Myocyte (in vitro differentiated cells): ENCODE measurements at regions not wholly inside any gene's neighbourhood (a gene's known extent, or its start where the extent isn't known, plus 50 kb on each side); places are given as distances from the start of the nearest gene placed in this dataset.
A peak's percentile ranks its signal among the peaks of the same experiment; 100 is the strongest.

Experiments
- DNase-seq: peaks from one replicate; pipeline ENCODE4 v3.0.0-alpha.2; 2012; ENCODE audit warnings: low read depth

DNA sequence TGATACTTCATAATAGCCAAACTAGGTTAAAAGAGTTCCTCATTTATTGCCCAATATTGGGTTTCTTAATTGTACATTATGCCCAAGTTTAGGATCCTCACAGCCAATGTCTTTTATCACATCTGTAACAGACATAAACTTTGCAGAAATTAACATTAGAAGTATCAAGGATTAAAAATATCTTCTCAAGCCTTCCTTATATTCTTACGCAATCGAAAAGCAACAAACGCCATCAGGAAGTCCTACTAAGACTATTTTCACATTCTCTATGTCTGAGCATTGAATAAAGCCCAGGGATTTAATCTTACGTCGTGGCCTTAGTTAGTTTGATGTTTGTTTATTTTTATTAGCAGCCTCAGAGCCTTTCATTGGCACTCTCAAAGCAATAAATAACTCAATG is 1660.4 kb upstream of the MIR17HG start:
- no peak for DNase-seq

DNA sequence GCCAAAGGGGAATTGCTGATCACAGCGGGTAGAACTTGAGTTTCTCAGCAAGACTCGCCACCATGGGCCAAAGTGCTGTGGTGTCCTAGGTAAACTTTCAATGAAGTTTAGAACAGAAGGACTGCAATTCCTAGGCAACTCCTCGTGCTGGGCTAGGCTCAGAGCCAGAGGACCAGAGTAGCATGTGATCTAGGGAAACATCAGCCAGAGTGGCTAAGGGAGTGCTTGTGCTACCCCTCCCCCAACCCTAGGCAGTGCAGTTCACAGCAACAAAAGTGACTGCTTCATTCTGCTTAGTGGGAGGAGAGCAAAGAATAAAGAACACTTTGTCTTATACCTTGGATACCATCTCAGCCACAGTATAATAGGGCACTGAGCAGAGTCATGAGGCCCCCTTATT is 1658.6 kb upstream of the MIR17HG start:
- DNase-seq, result no peak

DNA sequence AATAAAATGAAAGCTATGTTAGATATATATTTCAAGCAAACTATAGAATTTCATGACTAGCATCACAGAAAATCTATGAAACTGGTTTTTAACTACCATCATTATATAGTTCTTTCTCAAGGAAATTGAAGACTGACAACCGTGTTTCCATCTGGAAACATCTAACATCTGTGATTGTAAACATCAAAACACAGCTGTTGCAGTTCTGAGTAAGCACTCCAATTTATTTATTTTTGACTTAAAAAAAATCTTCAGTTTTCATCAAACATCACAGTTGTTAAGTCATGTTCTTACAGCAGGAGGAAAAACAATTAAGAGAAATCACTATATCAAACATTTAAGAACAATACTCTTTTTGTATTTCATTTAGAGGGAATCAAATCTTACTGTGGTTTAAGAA is 1653.0 kb upstream of the MIR17HG start:
- no peak for DNase-seq

DNA sequence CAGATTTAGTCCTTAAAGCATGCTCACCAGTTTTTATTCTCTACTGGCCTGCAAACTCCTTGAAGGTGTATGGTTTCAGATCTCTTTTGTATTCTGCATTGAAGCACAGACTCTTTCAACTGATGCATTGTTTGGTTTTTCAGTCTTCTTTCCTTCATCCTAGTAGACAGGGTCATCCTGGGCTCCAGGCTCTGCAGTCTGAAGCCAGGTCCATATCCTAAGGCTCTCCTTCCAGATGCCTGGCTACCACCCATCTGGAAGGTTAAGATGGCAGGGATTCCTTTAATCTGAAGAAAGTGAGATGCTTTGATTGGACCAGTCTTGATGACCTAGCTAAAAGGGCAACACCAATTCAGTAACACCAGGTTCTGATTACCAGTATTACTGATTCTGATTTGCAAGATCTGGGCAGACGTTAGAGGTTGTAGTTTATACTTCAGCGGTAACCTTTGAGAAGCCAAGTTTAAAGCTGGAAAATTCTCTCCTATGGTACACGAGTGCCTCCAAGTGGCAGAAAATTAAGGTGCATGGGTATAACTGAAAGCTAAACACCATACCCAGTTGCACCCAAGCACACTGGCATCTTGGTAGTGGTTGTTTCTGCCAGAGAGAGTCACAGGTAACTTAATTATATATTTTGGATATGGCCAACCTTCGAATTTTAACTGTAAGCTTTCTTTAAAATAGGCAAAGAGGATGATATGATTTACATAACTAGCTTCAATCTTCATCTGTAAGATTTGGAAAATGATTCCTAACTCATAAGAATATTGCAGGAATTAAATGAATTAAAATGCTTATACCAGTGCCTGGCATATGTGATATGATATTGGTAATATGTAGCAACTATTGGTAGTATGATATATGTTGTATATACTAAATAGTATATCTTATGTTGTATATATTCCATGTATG is 1651.9 kb upstream of the MIR17HG start:
- DNase-seq, result peak; percentile 55

DNA sequence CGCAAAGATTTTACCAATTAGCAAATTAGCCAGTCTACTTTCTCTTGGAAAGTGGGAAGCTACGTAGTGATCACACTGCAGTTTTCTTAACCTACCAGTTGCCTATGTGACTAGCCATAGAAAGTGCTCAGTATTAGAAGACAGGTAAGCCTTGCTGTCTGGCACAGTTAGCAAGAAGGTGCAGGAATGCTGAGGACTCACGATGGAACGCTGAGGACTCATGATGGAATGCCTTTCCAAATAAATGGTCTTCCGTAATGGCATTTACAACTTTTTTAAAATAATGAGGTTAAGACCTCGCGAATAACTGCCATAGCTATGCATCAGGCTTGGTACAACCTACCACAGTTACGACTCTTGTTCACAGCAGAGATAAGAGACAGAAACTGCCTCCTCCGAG is 1645.6 kb upstream of the MIR17HG start:
- DNase-seq, result no peak

DNA sequence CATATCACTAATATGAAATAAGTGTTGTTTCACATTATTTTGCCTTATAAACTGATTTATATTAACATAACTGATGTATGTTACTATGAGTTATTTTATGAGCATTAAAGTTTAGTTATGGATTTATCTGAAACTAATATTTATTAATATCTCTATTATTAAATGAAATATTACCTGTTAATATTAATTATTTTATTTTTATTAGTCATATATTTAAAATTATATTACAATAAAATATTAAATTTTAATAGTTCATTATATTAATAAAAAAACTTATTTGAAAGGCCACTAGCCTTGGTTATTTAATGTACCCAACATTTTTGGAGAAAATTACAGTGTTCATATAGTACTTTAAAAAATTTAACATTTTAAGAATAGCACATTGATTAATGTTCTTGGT is 1643.4 kb upstream of the MIR17HG start:
- DNase-seq, result no peak

DNA sequence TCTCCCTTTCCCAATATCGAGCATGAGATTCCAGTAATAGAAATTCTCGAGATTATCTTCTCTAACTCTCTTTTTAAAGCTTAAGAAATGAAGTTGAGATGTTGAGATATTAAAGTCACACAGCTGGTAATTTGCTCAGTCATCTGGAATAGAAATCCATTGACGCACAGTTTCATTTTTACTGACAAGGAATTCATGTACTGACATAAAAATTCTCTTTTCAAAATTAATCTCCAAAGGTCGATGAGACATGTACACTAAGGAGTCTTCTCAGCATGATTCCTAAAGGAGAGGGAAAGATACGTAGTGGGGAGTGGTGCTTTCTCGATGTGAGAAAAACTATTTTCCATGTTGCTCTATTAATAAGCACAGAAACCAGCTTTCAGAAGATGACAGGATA is 1639.5 kb upstream of the MIR17HG start:
- no peak for DNase-seq

DNA sequence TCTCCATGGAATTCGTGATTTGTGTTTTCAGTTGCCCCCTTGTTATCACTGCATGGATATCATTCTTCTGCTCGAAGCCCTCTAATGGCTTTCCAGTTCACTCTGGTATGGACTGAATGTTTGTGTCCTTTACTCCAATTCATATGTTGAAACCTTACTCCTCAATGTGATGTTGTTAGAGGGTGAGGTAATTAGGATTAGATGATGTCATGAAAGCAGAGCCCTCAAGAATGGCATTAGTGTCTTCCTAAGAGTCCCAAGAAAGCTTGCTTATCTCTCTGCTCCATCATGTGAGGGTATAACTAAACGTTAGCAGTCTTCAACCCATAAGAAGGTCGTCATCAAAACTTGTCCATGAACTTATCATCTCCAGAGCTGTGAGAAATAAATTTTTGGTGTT is 1626.3 kb upstream of the MIR17HG start:
- no peak for DNase-seq

DNA sequence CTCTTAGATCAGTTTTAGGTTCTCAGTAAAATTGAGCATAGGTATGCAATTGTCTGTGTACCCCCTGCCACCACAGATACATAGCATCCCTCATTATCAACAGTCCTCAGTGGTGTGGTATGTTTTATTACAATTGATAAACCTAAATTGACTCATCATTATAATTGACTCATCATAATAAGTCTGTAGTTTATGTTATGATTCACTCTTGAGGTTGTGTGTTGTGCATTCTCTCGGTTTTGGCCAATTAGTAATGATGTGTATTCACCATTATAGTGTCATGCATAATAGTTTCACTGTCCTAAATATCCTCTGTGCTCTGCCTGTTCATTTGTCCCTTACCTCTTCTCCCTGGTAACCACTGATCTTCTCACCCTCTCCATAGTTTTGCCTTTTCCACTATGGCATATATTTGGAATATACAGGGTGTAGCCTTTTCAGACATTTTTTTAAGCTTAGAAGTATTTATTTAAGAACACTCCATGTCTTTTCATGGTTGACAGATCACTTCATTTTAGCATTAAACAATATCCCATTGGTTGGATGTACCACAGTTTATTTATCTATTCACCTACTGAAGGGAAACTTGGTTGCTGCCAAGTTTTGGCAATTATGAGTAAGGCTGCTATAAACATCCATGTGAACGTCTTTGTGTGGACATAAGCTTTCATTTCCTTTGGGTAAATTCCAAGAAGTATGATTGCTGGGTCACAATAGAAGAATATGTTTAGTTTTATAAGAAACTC is 1620.6 kb upstream of the MIR17HG start:
- DNase-seq, result no peak

DNA sequence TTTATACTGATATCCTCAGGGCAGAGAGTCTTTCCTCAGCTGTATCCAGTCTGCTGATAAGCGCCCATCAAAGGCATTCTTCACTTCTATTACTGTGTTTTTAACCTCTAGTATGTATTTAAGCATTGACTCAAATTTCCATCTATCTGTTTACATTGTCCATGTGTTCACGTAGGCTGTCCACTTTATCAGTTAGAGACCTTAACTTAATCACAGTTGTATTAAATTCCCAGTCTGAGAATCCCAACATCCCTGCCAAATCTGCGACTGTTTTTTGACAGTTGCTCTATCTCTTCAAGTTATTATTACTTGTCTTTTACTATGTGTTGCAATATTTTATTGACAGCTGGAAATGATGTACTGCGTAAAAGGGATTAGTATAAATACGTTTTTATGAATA is 1613.7 kb upstream of the MIR17HG start:
- DNase-seq, result no peak

DNA sequence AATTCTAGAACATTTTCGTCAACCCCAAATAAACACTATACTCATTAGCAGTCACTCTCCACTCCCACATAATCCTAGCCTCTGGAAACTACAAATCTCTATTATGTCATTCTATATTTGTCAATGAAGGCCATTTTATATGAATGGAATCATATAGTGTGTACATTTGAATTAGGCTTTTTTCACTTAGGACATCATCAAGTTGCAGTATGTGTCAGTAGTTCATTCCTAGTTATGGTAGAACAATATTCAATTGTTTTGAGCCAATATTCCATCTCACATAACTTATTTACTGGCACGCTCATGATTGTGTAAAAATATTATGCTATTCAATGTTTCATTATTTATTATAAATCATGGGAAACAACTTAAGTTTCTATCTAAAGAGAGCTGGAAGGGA is 1610.4 kb upstream of the MIR17HG start:
- DNase-seq, result no peak

DNA sequence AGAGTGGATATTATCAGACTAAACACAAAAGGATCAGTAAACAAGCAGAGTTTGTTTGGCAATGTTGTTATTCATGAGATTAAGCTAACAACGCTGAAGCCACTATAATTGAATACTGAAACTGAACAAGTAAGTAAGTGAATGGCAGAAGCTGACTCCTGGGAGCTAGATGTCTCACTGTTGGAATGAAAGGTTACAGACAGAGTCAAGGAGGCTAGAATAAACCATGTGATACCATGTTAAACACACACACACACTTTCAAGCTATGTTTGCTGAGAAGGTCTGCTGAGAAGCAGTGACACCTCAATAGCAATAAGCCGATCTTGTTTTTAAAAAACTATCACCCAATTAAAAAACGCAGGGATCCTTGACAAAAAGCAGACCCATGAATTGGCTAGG is 1609.4 kb upstream of the MIR17HG start:
- no peak for DNase-seq

DNA sequence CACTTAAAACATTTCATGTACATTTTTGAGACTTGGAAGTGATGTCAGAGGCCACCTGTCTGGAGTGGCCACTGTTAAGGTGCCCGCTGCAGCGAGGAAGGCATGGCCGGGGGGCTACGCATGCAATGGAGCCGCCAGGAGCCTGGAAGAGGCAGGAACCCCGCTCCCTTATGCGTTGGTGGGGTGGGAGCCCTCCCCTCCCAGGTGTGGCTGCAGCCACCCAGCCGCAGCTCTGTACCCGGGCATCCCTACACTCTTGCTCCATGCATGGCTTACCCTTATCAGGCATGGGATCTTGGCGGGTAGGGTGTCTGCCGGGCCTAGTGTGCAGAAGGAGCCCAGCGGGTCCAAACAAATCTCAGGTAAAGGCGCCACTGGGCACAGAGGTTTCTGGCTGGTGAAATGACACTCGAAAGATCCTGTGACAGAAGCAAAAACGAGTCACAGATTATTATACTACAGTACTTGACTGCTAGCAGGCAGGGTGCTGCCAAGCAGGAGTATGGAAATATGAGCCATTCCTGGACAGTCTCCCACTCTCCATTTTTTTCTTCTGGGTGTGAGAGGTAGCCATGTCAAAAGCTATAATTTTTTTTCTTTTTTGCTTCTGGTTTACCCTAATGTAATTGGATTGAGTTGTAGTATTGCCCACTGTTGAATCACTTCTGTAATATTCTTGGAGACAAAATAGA is 1606.3 kb upstream of the MIR17HG start:
- no peak for DNase-seq

DNA sequence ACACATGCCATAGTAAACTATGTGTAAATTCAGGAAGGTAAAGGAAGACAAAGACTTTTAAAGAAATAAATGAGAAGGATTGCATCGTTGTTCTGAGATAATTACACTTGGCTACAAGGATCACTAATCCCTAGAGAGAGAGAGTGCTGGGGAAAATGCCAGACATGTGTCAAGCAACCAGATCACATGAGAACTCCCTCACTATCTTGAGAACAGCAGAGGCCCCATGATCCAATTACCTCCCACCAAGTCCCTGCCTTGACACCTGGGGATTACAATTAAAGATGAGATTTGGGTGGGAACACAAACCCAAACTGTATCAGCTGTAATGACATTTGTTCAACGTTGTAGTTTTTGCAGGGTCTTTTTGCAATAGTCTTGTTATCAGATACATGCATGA is 1600.9 kb upstream of the MIR17HG start:
- no peak for DNase-seq

DNA sequence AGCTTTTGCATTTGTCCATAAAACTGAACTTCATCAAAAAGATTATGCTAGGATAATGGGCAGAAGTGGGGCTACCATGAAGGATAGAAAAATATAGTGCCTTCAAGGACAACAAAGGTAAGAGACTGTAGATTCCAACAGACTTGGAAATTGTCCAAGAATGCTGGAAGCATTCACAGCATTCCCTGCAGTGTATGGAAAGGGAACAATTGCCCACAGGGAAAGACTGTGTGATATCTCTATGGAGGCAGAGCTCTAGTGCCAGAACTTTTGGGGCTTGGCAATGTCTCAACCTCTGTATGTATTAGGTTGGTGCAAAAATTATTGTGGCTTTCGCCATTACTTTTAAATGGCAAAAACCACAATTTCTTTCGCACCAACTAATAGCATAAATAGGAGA is 1598.8 kb upstream of the MIR17HG start:
- DNase-seq, result no peak

DNA sequence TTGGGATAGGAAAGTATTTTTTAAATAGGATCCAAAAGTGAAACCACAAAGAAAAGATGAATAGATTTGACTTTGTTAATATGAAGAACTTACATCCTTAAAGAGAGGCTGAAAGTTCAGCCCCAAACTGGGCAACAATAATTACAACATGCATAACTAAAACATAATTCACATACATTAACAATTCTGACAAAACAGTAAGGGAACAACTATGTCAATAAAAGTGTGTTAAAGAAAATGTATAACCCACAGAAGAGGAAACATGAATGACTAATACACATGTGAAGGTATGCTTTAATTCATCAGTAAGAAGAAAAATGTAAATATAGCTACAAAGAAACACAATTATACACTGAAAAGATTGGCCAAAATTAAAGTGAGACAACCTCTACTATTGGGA is 1597.6 kb upstream of the MIR17HG start:
- no peak for DNase-seq

DNA sequence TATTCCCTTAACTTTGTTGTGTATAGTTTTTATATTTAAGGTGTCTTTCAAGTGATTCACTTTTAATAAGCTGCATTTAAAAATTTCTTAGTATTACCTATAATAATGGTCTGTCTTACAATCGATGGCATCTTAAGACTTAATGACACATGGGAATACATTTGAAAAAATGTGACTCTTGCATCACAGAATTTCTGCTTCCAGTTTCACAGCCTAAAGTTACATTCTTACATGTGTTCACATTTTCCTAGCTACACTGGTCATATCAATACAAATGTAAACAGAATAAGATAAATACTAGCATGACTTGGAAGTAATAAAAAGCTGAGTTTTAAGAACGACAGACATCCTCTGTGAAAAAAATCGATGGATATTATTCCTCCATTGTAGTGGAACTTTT is 1597.1 kb upstream of the MIR17HG start:
- no peak for DNase-seq

DNA sequence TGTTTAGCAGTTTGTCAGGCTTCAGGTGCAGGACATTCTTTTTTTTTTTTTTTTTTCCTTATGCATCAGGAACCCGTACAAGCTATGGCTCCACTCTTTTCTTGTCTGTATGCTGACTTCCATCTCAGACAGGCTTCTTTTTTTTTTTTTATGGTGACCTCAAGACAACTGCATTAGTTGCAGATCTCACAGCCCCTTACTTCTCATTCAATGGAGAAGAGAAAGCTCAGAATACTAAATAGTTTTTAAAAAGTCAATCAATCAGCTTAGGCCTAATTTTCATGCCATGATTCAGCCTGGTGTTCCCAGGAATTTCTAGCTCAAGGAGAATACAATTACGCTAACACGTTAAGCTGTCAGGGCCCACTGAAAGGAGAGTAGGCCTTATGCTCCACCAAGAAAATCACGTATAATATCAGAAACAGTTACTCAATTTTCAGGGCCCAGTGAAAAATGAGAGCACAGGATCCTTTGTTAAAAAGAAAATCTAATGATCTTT is 1596.0 kb upstream of the MIR17HG start:
- DNase-seq, result no peak

DNA sequence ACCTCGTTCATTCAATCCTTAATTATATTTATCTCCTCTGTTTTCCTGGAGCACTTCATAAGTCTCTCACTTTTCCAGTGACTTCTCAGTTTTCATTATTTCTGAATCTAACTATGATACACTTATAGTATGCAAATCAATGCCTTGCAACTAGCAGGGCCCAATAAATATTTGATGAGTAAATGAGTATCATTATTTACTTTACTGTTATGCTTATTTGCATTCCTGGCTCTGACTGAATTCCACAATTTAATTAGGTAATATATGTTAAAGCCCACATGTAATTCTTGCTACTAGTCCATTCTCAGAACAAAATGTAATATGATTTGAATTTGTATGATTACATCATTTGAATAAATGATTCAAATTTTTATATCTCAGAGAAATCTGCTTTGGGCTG is 1595.1 kb upstream of the MIR17HG start:
- no peak for DNase-seq

DNA sequence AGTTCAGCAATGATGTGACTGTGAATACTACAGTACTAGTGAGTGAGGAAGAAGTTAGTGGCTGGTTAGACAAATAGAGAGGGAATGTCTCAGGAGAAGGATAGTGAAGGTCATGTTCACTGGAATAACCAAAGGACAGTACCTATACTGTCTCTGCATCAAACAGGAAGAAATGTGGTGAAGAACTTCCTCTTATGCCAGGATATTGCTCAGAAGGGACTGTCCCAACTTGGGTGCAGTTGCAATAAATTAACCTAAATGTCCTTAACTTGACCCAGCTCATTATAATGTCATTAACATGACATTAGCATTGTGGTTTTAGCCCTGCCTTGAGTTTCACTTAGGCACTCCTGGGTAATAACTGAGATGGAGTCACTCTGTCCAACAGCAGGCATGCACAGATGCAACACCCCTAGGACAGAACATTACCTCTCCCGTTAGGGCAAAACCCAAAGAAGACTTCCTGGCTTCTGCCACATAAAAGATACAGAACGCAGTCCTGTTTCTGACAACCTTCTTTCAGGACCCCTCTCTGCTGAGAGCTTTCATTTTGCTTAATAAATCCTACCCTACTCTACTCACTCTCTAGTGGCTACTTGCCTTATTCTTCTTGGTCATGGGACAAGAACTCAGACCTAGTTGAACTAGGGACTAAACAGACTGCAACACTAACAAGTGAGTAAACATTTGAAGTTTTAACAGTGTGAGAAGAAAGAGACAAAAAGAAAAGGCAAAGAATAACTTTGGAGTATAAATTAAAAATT is 1591.6 kb upstream of the MIR17HG start:
- no peak for DNase-seq

DNA sequence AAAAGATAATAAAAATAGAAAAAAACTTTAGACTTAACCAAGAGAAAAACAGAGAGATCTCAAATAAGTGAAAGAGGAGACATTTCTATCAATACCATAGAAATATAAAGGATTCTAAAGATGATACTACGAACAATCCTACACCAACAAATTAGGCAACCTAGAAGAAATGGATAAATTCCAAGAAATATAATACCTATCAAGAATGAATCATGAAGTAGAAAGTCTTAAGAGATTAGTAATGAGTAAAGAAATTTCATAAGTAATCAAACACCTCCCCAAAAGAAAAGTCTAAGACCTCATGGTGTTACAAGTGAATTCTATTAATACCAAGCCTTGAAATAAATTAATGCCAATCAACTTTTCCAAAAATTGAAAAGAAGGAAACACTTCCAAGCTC is 1584.5 kb upstream of the MIR17HG start:
- DNase-seq, result no peak
